BE2C (cell line): ENCODE measurements at regions not wholly inside any gene's neighbourhood (a gene's known extent, or its start where the extent isn't known, plus 50 kb on each side); places are given as distances from the start of the nearest gene placed in this dataset.

Experiments
- DNase-seq: peaks from one replicate; pipeline ENCODE4 v3.0.0-alpha.2; 2020
- H3K27me3 ChIP-seq: fragments of 250-450 bp; sonication (Bioruptor Pico); 2 replicates; pipeline ENCODE4 v1.5.1; 2020; ENCODE audit warnings: mild to moderate bottlenecking
- H3K36me3 ChIP-seq: fragments of 250-450 bp; sonication (Bioruptor Pico); 2 replicates; pipeline ENCODE4 v1.5.1; 2020; ENCODE audit warnings: mild to moderate bottlenecking
- H3K4me1 ChIP-seq: fragments of 250-450 bp; sonication (Bioruptor Pico); 2 replicates; pipeline ENCODE4 v1.5.1; 2020
- H3K4me3 ChIP-seq: 2 replicates; pipeline ENCODE4 v1.5.1; 2011; ENCODE audit warnings: low read depth, low read length
- H3K9me3 ChIP-seq: fragments of 250-450 bp; sonication (Bioruptor Pico); 2 replicates; pipeline ENCODE4 v1.5.1; 2020
- CTCF ChIP-seq: IDR thresholded peaks from 2 replicates; pipeline ENCODE4 v1.5.1; 2012; ENCODE audit warnings: mild to moderate bottlenecking, low read depth, low read length

GRCh38 chr2:217379807-217380206 is 519.9 kb upstream of the TNP1 start:
- H3K27me3 ChIP-seq = no peaks in the 10 kb centered on the region
- no peaks in the 10 kb centered on the region for H3K4me1 ChIP-seq
- H3K4me3 ChIP-seq = no peak overlapping the region
- no peak for DNase-seq
- no peak for TF ChIP-seq CTCF
- H3K9me3 ChIP-seq = no peaks in the 10 kb centered on the region
- no peaks in the 10 kb centered on the region for H3K36me3 ChIP-seq

- Histone ChIP-seq H3K4me1 (peaks cover 18% of the 10 kb centered on the region), H3K4me3 (no peak overlapping the region), H3K27me3 (no peaks in the 10 kb centered on the region), H3K9me3 (no peaks in the 10 kb centered on the region), H3K36me3 (no peaks in the 10 kb centered on the region)
- peak; percentile 33 for DNase-seq
- TF ChIP-seq CTCF = no peak
Measured at GRCh38 chr2:217372794-217373193, 512.9 kb upstream of the TNP1 start.

GRCh38 chr2:217371781-217372213 is 511.9 kb upstream of the TNP1 start:
- peaks cover 18% of the 10 kb centered on the region for H3K4me1 ChIP-seq

GRCh38 chr2:217370391-217370790 is 510.5 kb upstream of the TNP1 start:
- Histone ChIP-seq H3K27me3 (no peaks in the 10 kb centered on the region), H3K36me3 (no peaks in the 10 kb centered on the region), H3K4me3 (no peak overlapping the region), H3K4me1 (peaks cover 18% of the 10 kb centered on the region), H3K9me3 (no peaks in the 10 kb centered on the region)
- no peak for TF ChIP-seq CTCF
- no peak for DNase-seq

More at GRCh38 chr2:217371781-217372213, 511.9 kb upstream of the TNP1 start:
- Histone ChIP-seq H3K27me3 (no peaks in the 10 kb centered on the region), H3K4me3 (no peak overlapping the region), H3K9me3 (no peaks in the 10 kb centered on the region), H3K36me3 (no peaks in the 10 kb centered on the region)
- no peak for DNase-seq
- no peak for TF ChIP-seq CTCF

- no peak for TF ChIP-seq CTCF
- no peaks in the 10 kb centered on the region for H3K9me3 ChIP-seq
- peaks cover 3% of the 10 kb centered on the region for H3K4me1 ChIP-seq
- no peaks in the 10 kb centered on the region for H3K36me3 ChIP-seq
- no peaks in the 10 kb centered on the region for H3K27me3 ChIP-seq
- no peak overlapping the region for H3K4me3 ChIP-seq
- no peak for DNase-seq
Measured at GRCh38 chr2:217367464-217367863, 507.6 kb upstream of the TNP1 start.

- Histone ChIP-seq H3K4me3 (no peak overlapping the region), H3K9me3 (no peaks in the 10 kb centered on the region), H3K27me3 (no peaks in the 10 kb centered on the region), H3K4me1 (no peaks in the 10 kb centered on the region), H3K36me3 (no peaks in the 10 kb centered on the region)
- DNase-seq = no peak
- TF ChIP-seq CTCF = no peak
Measured at GRCh38 chr2:217366966-217367365, 507.1 kb upstream of the TNP1 start.
